HEK293 (cell line): ENCODE measurements at regions not wholly inside any gene's neighbourhood (a gene's known extent, or its start where the extent isn't known, plus 50 kb on each side); places are given as distances from the start of the nearest gene placed in this dataset.

Experiments
- CTCF ChIA-PET: fragments of 350-600 bp; formaldehyde crosslinking; extraction: SDS; loops from one replicate; lab custom pipeline; 2021; ENCODE audit warnings: antibody characterized with exemption; lab: Yijun Ruan, JAX
- POLR2A ChIA-PET: fragments of 300-600 bp; formaldehyde crosslinking; extraction: SDS; loops from one replicate; lab custom pipeline; 2020; ENCODE audit warnings: antibody characterized with exemption, inconsistent platforms; lab: Yijun Ruan, JAX
- H3K27ac ChIP-seq: fragments of 200-500 bp; sonication (Bioruptor generic); 2 replicates; pipeline ENCODE4 v1.5.1; 2014; ENCODE audit warnings: low read depth, low read length, control low read depth, inconsistent platforms; ENCODE audit errors: extremely low read depth
- H3K36me3 ChIP-seq, 2 experiments: fragments of 200-500 bp in 1 of 2; sonication (Bioruptor generic) in 1 of 2; 1 replicate in 1 of 2; 2 replicates in 1 of 2; pipeline ENCODE4 v1.5.1; 2014 to 2017; ENCODE audit warnings: inconsistent platforms in 2 of 2, low read length in 2 of 2; ENCODE audit not compliant: control insufficient read depth in 2 of 2, insufficient read depth in 1 of 2
- H3K4me1 ChIP-seq: fragments of 200-500 bp; sonication (Bioruptor generic); 2 replicates; pipeline ENCODE4 v1.5.1; 2014; ENCODE audit warnings: mild to moderate bottlenecking, low read length, inconsistent platforms; ENCODE audit not compliant: control insufficient read depth, insufficient read depth
- H3K4me3 ChIP-seq: 2 replicates; pipeline ENCODE4 v1.5.1; 2011; ENCODE audit warnings: low read depth, mild to moderate bottlenecking, control low read depth, low read length, moderate library complexity
- H3K9me3 ChIP-seq: fragments of 200-500 bp; sonication (Bioruptor generic); 2 replicates; pipeline ENCODE4 v1.5.1; 2014; ENCODE audit warnings: low read depth, low read length, inconsistent platforms; ENCODE audit not compliant: control insufficient read depth, insufficient read depth
- BCL11B ChIP-seq: fragments of 450-650 bp; formaldehyde crosslinking; IDR thresholded peaks from 2 replicates; pipeline ENCODE4 v1.5.1; 2016; ENCODE audit warnings: low read depth, missing biosample characterization, missing genetic modification characterization
- GLI4 ChIP-seq: fragments of 450-650 bp; formaldehyde crosslinking; IDR thresholded peaks from 2 replicates; pipeline ENCODE4 v1.5.1; 2016; ENCODE audit warnings: missing biosample characterization, missing genetic modification characterization
- KLF8 ChIP-seq: fragments of 450-650 bp; formaldehyde crosslinking; IDR thresholded peaks from 2 replicates; pipeline ENCODE4 v1.5.1; 2016; ENCODE audit warnings: missing biosample characterization, missing genetic modification characterization
- WT1 ChIP-seq: fragments of 450-650 bp; formaldehyde crosslinking; IDR thresholded peaks from 2 replicates; pipeline ENCODE4 v1.5.1; 2016; ENCODE audit warnings: missing biosample characterization, missing genetic modification characterization
- ZBTB6 ChIP-seq: fragments of 450-650 bp; formaldehyde crosslinking; IDR thresholded peaks from 2 replicates; pipeline ENCODE4 v1.5.1; 2017; ENCODE audit warnings: missing biosample characterization, missing genetic modification characterization
- ZBTB7A ChIP-seq: fragments of 450-650 bp; formaldehyde crosslinking; IDR thresholded peaks from 2 replicates; pipeline ENCODE4 v1.5.1; 2016; ENCODE audit warnings: low read depth, missing biosample characterization, missing genetic modification characterization
- ZBTB8A ChIP-seq: fragments of 450-650 bp; formaldehyde crosslinking; IDR thresholded peaks from 2 replicates; pipeline ENCODE4 v1.5.1; 2016; ENCODE audit warnings: missing biosample characterization, missing genetic modification characterization
- ZNF112 ChIP-seq: fragments of 450-650 bp; formaldehyde crosslinking; IDR thresholded peaks from 2 replicates; pipeline ENCODE4 v1.5.0; 2017; ENCODE audit warnings: missing biosample characterization, missing genetic modification characterization
- ZNF140 ChIP-seq: fragments of 450-650 bp; formaldehyde crosslinking; IDR thresholded peaks from 2 replicates; pipeline ENCODE4 v1.5.1; 2016; ENCODE audit warnings: missing biosample characterization, missing genetic modification characterization
- ZNF169 ChIP-seq: fragments of 450-650 bp; formaldehyde crosslinking; IDR thresholded peaks from 2 replicates; pipeline ENCODE4 v1.5.1; 2016; ENCODE audit warnings: missing biosample characterization, missing genetic modification characterization
- ZNF175 ChIP-seq: fragments of 450-650 bp; formaldehyde crosslinking; IDR thresholded peaks from 2 replicates; pipeline ENCODE4 v1.5.1; 2016; ENCODE audit warnings: missing biosample characterization, missing genetic modification characterization
- ZNF404 ChIP-seq: fragments of 450-650 bp; formaldehyde crosslinking; IDR thresholded peaks from 2 replicates; pipeline ENCODE4 v1.5.1; 2017; ENCODE audit warnings: missing biosample characterization, missing genetic modification characterization
- ZNF426 ChIP-seq: fragments of 450-650 bp; formaldehyde crosslinking; IDR thresholded peaks from 2 replicates; pipeline ENCODE4 v1.5.1; 2017; ENCODE audit warnings: missing biosample characterization, missing genetic modification characterization, mild to moderate bottlenecking, inconsistent platforms, moderate library complexity
- ZNF560 ChIP-seq: fragments of 450-650 bp; formaldehyde crosslinking; IDR thresholded peaks from 2 replicates; pipeline ENCODE4 v1.5.1; 2017; ENCODE audit warnings: missing biosample characterization, missing genetic modification characterization, borderline replicate concordance
- ZNF571 ChIP-seq: fragments of 450-650 bp; formaldehyde crosslinking; IDR thresholded peaks from 2 replicates; pipeline ENCODE4 v1.5.0; 2017; ENCODE audit warnings: missing biosample characterization, missing genetic modification characterization
- ZNF623 ChIP-seq: fragments of 450-650 bp; formaldehyde crosslinking; IDR thresholded peaks from 2 replicates; pipeline ENCODE4 v1.5.1; 2016; ENCODE audit warnings: missing biosample characterization, missing genetic modification characterization
- ZNF670 ChIP-seq: fragments of 450-650 bp; formaldehyde crosslinking; IDR thresholded peaks from 2 replicates; pipeline ENCODE4 v1.5.1; 2016; ENCODE audit warnings: missing biosample characterization, missing genetic modification characterization, low read depth
- ZNF692 ChIP-seq: fragments of 450-650 bp; formaldehyde crosslinking; IDR thresholded peaks from 2 replicates; pipeline ENCODE4 v1.5.1; 2016; ENCODE audit warnings: missing biosample characterization, missing genetic modification characterization
- ZNF776 ChIP-seq: fragments of 450-650 bp; formaldehyde crosslinking; IDR thresholded peaks from 2 replicates; pipeline ENCODE4 v1.5.0; 2017; ENCODE audit warnings: missing biosample characterization, missing genetic modification characterization, borderline replicate concordance
- ZNF791 ChIP-seq: fragments of 450-650 bp; formaldehyde crosslinking; IDR thresholded peaks from 2 replicates; pipeline ENCODE4 v1.5.1; 2016; ENCODE audit warnings: missing biosample characterization, missing genetic modification characterization
- ZSCAN18 ChIP-seq: fragments of 450-650 bp; formaldehyde crosslinking; IDR thresholded peaks from 2 replicates; pipeline ENCODE4 v1.5.1; 2016; ENCODE audit warnings: missing biosample characterization, missing genetic modification characterization
- ZSCAN23 ChIP-seq: fragments of 450-650 bp; formaldehyde crosslinking; IDR thresholded peaks from 2 replicates; pipeline ENCODE4 v1.5.1; 2016; ENCODE audit warnings: missing biosample characterization, missing genetic modification characterization
- ZXDB ChIP-seq: fragments of 450-650 bp; formaldehyde crosslinking; IDR thresholded peaks from 2 replicates; pipeline ENCODE4 v1.5.1; 2016; ENCODE audit warnings: missing biosample characterization, missing genetic modification characterization

- CTCF ChIA-PET, result no interaction called here
- POLR2A ChIA-PET, result no interaction called here
- Histone ChIP-seq H3K9me3 (no peaks in the 10 kb centered on the region), H3K4me1 (no peaks in the 10 kb centered on the region), H3K27ac (no peak overlapping the region), H3K36me3 (no peaks in the 10 kb centered on the region), H3K4me3 (no peak overlapping the region)
- no peak for TF ChIP-seq WT1 (tag by site-specific recombination)
- TF ChIP-seq ZNF560, result no peak
- TF ChIP-seq ZBTB8A, result no peak
- no peak for TF ChIP-seq ZNF404 (tag by site-specific recombination)
- no peak for TF ChIP-seq BCL11B (tag by site-specific recombination)
- no peak for TF ChIP-seq ZNF791 (tag by site-specific recombination)
- TF ChIP-seq ZNF140 (tag by site-specific recombination), result no peak
- no peak for TF ChIP-seq ZSCAN18 (tag by site-specific recombination)
- TF ChIP-seq ZNF571 (tag by site-specific recombination), result no peak
- no peak for TF ChIP-seq KLF8 (tag by site-specific recombination)
- TF ChIP-seq GLI4 (tag by site-specific recombination), result no peak
- no peak for TF ChIP-seq ZNF623 (tag by site-specific recombination)
- no peak for TF ChIP-seq ZNF175
- no peak for TF ChIP-seq ZXDB
- TF ChIP-seq ZNF670 (tag by site-specific recombination), result no peak
Measured at GRCh38 chr4:19366916-19367315, 884.8 kb upstream of the SLIT2 start.

- H3K36me3 ChIP-seq, result no peaks in the 10 kb centered on the region
- no peaks in the 10 kb centered on the region for H3K4me1 ChIP-seq
- H3K27ac ChIP-seq, result no peak overlapping the region
- H3K4me3 ChIP-seq, result no peak overlapping the region
- CTCF ChIA-PET, result no interaction called here
- TF ChIP-seq ZBTB6 (tag by site-specific recombination) (no peak), ZNF692 (tag by site-specific recombination) (no peak), ZSCAN23 (tag by site-specific recombination) (no peak), ZBTB7A (tag by site-specific recombination) (no peak), ZNF169 (tag by site-specific recombination) (no peak), ZNF426 (tag by site-specific recombination) (no peak), ZNF112 (no peak), ZNF776 (tag by site-specific recombination) (no peak)
- POLR2A ChIA-PET, result no interaction called here
- no peaks in the 10 kb centered on the region for H3K9me3 ChIP-seq
Measured at GRCh38 chr4:19358015-19358414, 893.7 kb upstream of the SLIT2 start.
